Thoracic aorta (tissue), 2 donors: ENCODE measurements at regions not wholly inside any gene's neighbourhood (a gene's known extent, or its start where the extent isn't known, plus 50 kb on each side); places are given as distances from the start of the nearest gene placed in this dataset.

ENCODE experiments used
- ATAC-seq: fragments of 150-250 bp; one replicate; pipeline ENCODE4 v1.8.0; 2017; ENCODE audit warnings: low read depth; ENCODE audit not compliant: insufficient number of reproducible peaks, low FRiP score
- DNase-seq: peaks from one replicate; pipeline ENCODE4 v3.0.0-alpha.2; 2020; ENCODE audit warnings: low spot score
- H3K27ac ChIP-seq, 2 donors: fragments of 200-600 bp; sonication (generic); 1 replicate in 1 of 2; 2 replicates in 1 of 2; pipeline ENCODE4 v1.5.1; 2016; ENCODE audit warnings: mild to moderate bottlenecking in 2 of 2, moderate library complexity in 2 of 2
- H3K27me3 ChIP-seq: fragments of 200-600 bp; sonication (generic); replicated peaks from 2 replicates; pipeline ENCODE4 v1.6.0; 2016; ENCODE audit warnings: mild to moderate bottlenecking; ENCODE audit not compliant: insufficient read depth
- H3K36me3 ChIP-seq: fragments of 200-600 bp; sonication (generic); one replicate; pipeline ENCODE4 v1.5.1; 2016
- H3K4me1 ChIP-seq, 2 donors: fragments of 200-600 bp; sonication (generic); 1 replicate in 1 of 2; 2 replicates in 1 of 2; pipeline versions ENCODE4 v1.5.1 to v1.6.0; 2016; ENCODE audit warnings: low read depth in 2 of 2, mild to moderate bottlenecking in 1 of 2; ENCODE audit not compliant: control insufficient read depth in 1 of 2
- H3K4me3 ChIP-seq: fragments of 200-600 bp; sonication (generic); 2 replicates; pipeline ENCODE4 v1.5.1; 2016; ENCODE audit warnings: mild to moderate bottlenecking
- H3K9me3 ChIP-seq: fragments of 200-600 bp; sonication (generic); 2 replicates; pipeline ENCODE4 v1.5.1; 2016
- CTCF ChIP-seq: fragments of 200-600 bp; sonication (generic); IDR thresholded peaks from one replicate; pipeline ENCODE4 v1.5.1; 2019; ENCODE audit warnings: antibody characterized with exemption

GRCh38 chr20:56995149-56995548 is 271.3 kb downstream of the BMP7 start:
- ATAC-seq (no peak), DNase-seq (no peak)
- TF ChIP-seq CTCF = no peak
- no peak overlapping the region for H3K27ac ChIP-seq
- peaks cover 10% of the 10 kb centered on the region for H3K9me3 ChIP-seq
- H3K27me3 ChIP-seq = no peaks in the 10 kb centered on the region
- no peaks in the 10 kb centered on the region for H3K36me3 ChIP-seq
- no peaks in the 10 kb centered on the region for H3K4me1 ChIP-seq
- no peak overlapping the region for H3K4me3 ChIP-seq

- DNase-seq = no peak
- H3K4me3 ChIP-seq = no peak overlapping the region
- ATAC-seq = no peak
- H3K27me3 ChIP-seq = no peaks in the 10 kb centered on the region
- H3K9me3 ChIP-seq = peaks cover 10% of the 10 kb centered on the region
- no peaks in the 10 kb centered on the region for H3K4me1 ChIP-seq
- TF ChIP-seq CTCF = no peak
- no peaks in the 10 kb centered on the region for H3K36me3 ChIP-seq
- no peak overlapping the region for H3K27ac ChIP-seq
These were observed 270.8 kb downstream of the BMP7 start for GRCh38 chr20:56995635-56996075.

- Histone ChIP-seq H3K27me3 (no peaks in the 10 kb centered on the region), H3K36me3 (no peaks in the 10 kb centered on the region), H3K4me3 (no peak overlapping the region), H3K9me3 (peaks cover 10% of the 10 kb centered on the region), H3K27ac (no peak overlapping the region), H3K4me1 (no peaks in the 10 kb centered on the region)
- TF ChIP-seq CTCF = no peak
- no peak for ATAC-seq
- DNase-seq = no peak
These were observed 269.9 kb downstream of the BMP7 start for GRCh38 chr20:56996533-56996932.

- Histone ChIP-seq H3K9me3 (peaks cover 10% of the 10 kb centered on the region), H3K36me3 (no peaks in the 10 kb centered on the region), H3K4me1 (no peaks in the 10 kb centered on the region), H3K4me3 (no peak overlapping the region), H3K27ac (no peak overlapping the region), H3K27me3 (no peaks in the 10 kb centered on the region)
- no peak for DNase-seq
- no peak for TF ChIP-seq CTCF
- no peak for ATAC-seq
These were observed 268.0 kb downstream of the BMP7 start for GRCh38 chr20:56998438-56998837.

GRCh38 chr20:57000441-57000968 is 265.9 kb downstream of the BMP7 start:
- DNase-seq (no peak), ATAC-seq (no peak)
- no peak overlapping the region for H3K27ac ChIP-seq
- peaks cover 10% of the 10 kb centered on the region for H3K9me3 ChIP-seq
- no peaks in the 10 kb centered on the region for H3K27me3 ChIP-seq
- no peaks in the 10 kb centered on the region for H3K4me1 ChIP-seq
- no peak overlapping the region for H3K4me3 ChIP-seq
- no peaks in the 10 kb centered on the region for H3K36me3 ChIP-seq
- TF ChIP-seq CTCF = no peak
